Ishikawa (cell line): ENCODE measurements at regions not wholly inside any gene's neighbourhood (a gene's known extent, or its start where the extent isn't known, plus 50 kb on each side); places are given as distances from the start of the nearest gene placed in this dataset.

Source experiments
- CEBPB ChIP-seq: IDR thresholded peaks from 2 replicates; pipeline ENCODE4 v1.6.1; 2012
- CREB1 ChIP-seq: IDR thresholded peaks from 2 replicates; pipeline ENCODE4 v1.6.1; 2012; ENCODE audit warnings: low read depth
- EGR1 ChIP-seq: IDR thresholded peaks from 2 replicates; pipeline ENCODE4 v1.6.1; 2012
- EP300 ChIP-seq: IDR thresholded peaks from 2 replicates; pipeline ENCODE4 v1.6.1; 2012; ENCODE audit warnings: borderline replicate concordance
- FOXM1 ChIP-seq: IDR thresholded peaks from 2 replicates; pipeline ENCODE4 v1.6.1; 2012; ENCODE audit warnings: low read depth, borderline replicate concordance
- NFIC ChIP-seq: IDR thresholded peaks from 2 replicates; pipeline ENCODE4 v1.6.1; 2012
- RAD21 ChIP-seq: IDR thresholded peaks from 2 replicates; pipeline ENCODE4 v1.6.1; 2012; ENCODE audit warnings: low read depth
- TAF1 ChIP-seq: IDR thresholded peaks from 2 replicates; pipeline ENCODE4 v1.6.1; 2012; ENCODE audit warnings: low read depth, mild to moderate bottlenecking
- TCF12 ChIP-seq: IDR thresholded peaks from 2 replicates; pipeline ENCODE4 v1.6.1; 2012; ENCODE audit warnings: low read depth
- TEAD4 ChIP-seq: IDR thresholded peaks from 2 replicates; pipeline ENCODE4 v1.6.1; 2012
- YY1 ChIP-seq: IDR thresholded peaks from 2 replicates; pipeline ENCODE4 v1.6.1; 2012; ENCODE audit warnings: low read depth
- ZBTB7A ChIP-seq: IDR thresholded peaks from 2 replicates; pipeline ENCODE4 v1.6.1; 2012; ENCODE audit warnings: low read depth
- TF ChIP-seq, protein P1 (sequence below): IDR thresholded peaks from 2 replicates; pipeline ENCODE4 v1.6.1; 2012; ENCODE audit warnings: low read depth, mild to moderate bottlenecking
- TF ChIP-seq, protein P2 (sequence below): IDR thresholded peaks from 2 replicates; pipeline ENCODE4 v1.6.1; 2012
- TF ChIP-seq, protein P3 (sequence below): IDR thresholded peaks from 2 replicates; pipeline ENCODE4 v1.6.1; 2012

DNA sequence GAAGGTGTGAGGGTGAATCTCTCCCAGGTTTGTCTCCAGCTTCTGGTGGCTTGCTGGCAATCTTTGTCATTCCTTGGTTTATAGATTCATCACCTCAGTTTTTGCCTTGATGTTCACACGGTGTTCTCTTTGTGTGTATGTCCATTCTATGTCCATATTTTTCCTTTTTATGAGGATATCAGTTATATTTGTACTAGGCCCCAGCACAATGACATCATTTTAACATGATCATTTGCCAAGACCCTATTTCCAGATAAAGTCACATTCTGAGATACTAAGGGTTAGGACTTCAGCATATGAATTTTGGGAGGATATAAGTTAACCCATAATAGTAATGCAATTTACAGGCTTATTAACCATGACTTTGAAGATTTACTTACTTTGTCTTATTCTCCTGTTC is 649.0 kb downstream of the CPS1 start:
- TF ChIP-seq, protein P1, sequence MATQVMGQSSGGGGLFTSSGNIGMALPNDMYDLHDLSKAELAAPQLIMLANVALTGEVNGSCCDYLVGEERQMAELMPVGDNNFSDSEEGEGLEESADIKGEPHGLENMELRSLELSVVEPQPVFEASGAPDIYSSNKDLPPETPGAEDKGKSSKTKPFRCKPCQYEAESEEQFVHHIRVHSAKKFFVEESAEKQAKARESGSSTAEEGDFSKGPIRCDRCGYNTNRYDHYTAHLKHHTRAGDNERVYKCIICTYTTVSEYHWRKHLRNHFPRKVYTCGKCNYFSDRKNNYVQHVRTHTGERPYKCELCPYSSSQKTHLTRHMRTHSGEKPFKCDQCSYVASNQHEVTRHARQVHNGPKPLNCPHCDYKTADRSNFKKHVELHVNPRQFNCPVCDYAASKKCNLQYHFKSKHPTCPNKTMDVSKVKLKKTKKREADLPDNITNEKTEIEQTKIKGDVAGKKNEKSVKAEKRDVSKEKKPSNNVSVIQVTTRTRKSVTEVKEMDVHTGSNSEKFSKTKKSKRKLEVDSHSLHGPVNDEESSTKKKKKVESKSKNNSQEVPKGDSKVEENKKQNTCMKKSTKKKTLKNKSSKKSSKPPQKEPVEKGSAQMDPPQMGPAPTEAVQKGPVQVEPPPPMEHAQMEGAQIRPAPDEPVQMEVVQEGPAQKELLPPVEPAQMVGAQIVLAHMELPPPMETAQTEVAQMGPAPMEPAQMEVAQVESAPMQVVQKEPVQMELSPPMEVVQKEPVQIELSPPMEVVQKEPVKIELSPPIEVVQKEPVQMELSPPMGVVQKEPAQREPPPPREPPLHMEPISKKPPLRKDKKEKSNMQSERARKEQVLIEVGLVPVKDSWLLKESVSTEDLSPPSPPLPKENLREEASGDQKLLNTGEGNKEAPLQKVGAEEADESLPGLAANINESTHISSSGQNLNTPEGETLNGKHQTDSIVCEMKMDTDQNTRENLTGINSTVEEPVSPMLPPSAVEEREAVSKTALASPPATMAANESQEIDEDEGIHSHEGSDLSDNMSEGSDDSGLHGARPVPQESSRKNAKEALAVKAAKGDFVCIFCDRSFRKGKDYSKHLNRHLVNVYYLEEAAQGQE, result no peak
- no peak for TF ChIP-seq FOXM1
- TF ChIP-seq EGR1, result no peak
- TF ChIP-seq CEBPB, result no peak
- TF ChIP-seq YY1, result no peak
- TF ChIP-seq, protein P2, sequence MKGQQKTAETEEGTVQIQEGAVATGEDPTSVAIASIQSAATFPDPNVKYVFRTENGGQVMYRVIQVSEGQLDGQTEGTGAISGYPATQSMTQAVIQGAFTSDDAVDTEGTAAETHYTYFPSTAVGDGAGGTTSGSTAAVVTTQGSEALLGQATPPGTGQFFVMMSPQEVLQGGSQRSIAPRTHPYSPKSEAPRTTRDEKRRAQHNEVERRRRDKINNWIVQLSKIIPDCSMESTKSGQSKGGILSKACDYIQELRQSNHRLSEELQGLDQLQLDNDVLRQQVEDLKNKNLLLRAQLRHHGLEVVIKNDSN, result no peak
- no peak for TF ChIP-seq RAD21
- no peak for TF ChIP-seq TEAD4
- TF ChIP-seq TAF1, result no peak
- TF ChIP-seq EP300, result no peak
- no peak for TF ChIP-seq CREB1
- no peak for TF ChIP-seq NFIC
- no peak for TF ChIP-seq TCF12

DNA sequence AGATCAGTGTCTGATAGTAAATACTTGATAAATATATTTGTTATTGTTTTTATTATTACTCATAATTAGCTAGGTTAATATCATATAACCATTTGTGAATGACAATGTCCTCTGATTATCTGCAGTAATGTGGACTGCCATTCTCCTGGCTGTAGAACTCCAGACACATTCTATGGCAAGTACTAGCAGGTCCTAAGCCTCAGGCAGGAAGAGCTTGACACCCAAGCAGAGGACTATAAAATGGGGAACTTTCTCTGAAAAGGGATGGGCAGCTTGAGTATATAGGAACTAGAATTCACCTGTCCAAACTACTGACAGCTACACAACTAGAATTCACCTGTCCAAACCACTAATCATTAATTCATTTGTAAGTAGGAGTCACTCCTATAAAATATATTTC is 649.4 kb downstream of the CPS1 start:
- TF ChIP-seq, protein P1, result no peak
- TF ChIP-seq ZBTB7A, result no peak
- no peak for TF ChIP-seq CREB1
- no peak for TF ChIP-seq TAF1
- no peak for TF ChIP-seq TEAD4
- TF ChIP-seq, protein P3, sequence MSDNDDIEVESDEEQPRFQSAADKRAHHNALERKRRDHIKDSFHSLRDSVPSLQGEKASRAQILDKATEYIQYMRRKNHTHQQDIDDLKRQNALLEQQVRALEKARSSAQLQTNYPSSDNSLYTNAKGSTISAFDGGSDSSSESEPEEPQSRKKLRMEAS, result no peak
- TF ChIP-seq EGR1, result no peak
- no peak for TF ChIP-seq NFIC
- no peak for TF ChIP-seq EP300

DNA sequence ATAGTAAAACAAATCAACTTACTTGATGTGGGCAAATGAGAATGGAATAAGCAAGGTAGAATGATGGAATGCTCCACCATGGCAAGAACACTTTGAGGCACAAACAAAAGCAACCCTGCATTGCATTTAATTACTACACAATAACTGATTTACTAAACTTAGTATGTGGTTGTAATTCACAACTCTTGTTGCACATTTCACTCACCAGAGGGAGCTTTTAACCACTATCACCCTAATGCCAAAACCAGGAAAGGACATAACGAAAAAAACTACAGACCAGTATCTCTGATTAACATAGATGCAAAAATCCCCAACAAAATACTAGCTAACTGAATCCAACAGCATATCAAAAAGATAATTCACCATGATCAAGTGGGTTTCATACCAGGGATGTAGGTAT is 659.8 kb downstream of the CPS1 start:
- TF ChIP-seq CEBPB (no peak), RAD21 (peak; percentile 23; the same call in 1 of the 2 replicates)

DNA sequence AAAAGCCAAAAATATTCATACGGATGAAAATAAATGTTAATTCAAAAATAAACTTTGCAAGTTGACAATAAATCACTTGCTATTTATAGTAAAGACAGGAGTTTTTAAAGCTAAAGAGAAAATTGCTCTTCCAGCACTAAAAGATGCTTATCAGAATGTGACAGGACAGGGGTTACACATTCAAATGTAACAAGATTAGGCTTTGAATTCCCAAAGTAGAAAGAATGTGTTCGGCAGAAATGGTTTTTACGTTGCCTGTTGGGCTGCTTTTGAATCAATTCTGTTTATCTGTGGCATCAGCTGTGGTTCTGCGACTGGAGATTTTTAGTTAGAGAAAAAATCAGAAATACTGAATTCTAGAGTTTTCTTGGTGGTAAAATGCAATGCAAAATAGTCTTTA is 669.4 kb downstream of the CPS1 start:
- no peak for TF ChIP-seq NFIC
- no peak for TF ChIP-seq ZBTB7A
- no peak for TF ChIP-seq EGR1
- TF ChIP-seq, protein P3, result no peak
- TF ChIP-seq CEBPB, result no peak
- TF ChIP-seq EP300, result no peak
- TF ChIP-seq, protein P2, result no peak
- TF ChIP-seq RAD21, result no peak
- no peak for TF ChIP-seq TEAD4
- TF ChIP-seq, protein P1, result no peak
- no peak for TF ChIP-seq FOXM1
- TF ChIP-seq TAF1, result no peak
- no peak for TF ChIP-seq YY1
- no peak for TF ChIP-seq TCF12
- no peak for TF ChIP-seq CREB1

DNA sequence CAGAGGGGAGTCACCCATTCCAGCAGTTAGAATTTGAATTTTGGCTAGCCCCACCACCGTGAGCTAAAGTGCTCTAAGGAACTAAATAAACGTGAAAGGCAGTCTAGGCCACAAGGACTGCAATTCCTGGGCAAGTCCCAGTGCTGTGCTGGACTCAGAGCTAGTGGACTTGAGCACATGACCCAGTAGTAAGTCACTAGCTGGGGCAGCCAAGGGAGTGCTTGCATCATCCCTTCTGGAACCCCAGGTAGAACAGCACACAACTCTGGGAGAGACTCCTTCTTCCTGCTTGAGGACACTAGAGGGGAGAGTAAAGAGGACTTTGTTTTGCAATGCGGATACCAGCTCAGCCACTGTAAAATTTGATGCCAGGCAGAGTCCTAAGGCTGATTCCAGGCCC is 672.2 kb downstream of the CPS1 start:
- TF ChIP-seq FOXM1 (no peak), TAF1 (no peak), NFIC (no peak), YY1 (no peak), TCF12 (no peak), RAD21 (no peak), EP300 (no peak), CEBPB (no peak), TEAD4 (no peak)
- TF ChIP-seq, protein P2, result no peak
- TF ChIP-seq, protein P1, result no peak
